Panc1 (cell line): ENCODE measurements at regions not wholly inside any gene's neighbourhood (a gene's known extent, or its start where the extent isn't known, plus 50 kb on each side); places are given as distances from the start of the nearest gene placed in this dataset.

Source experiments
- ATAC-seq: fragments of 200-7000 bp; cut with Tn5 transposase; 2 replicates; pipeline ENCODE4 v1.9.1; 2020; ENCODE audit warnings: mild to moderate bottlenecking, moderate library complexity
- BruUV-seq: library from RNA; stranded (reverse); fragments of 400-500 nt; replicated peaks from 2 replicates; lab custom pipeline; 2021; lab: Mats Ljungman, UMichigan
- CTCF ChIA-PET: fragments of 300-600 bp; sonication (Branson Sonifier 250); formaldehyde crosslinking; loops from one replicate; lab custom pipeline; 2022; ENCODE audit warnings: antibody characterized with exemption; lab: Charles Lee
- POLR2A ChIA-PET: fragments of 300-600 bp; sonication (Branson Sonifier 250); formaldehyde crosslinking; loops from one replicate; lab custom pipeline; 2022; ENCODE audit warnings: antibody characterized with exemption; lab: Charles Lee
- DNase-seq: peaks from one replicate; pipeline ENCODE4 v3.0.0-alpha.2; 2010; ENCODE audit warnings: low read depth, low spot score
- H3K27ac ChIP-seq: 2 replicates; pipeline ENCODE4 v1.5.1; 2011; ENCODE audit warnings: mild to moderate bottlenecking, low read length, inconsistent platforms
- H3K27me3 ChIP-seq: fragments of 200-500 bp; sonication (Bioruptor generic); 2 replicates; pipeline ENCODE4 v1.6.0; 2014; ENCODE audit warnings: low read length, inconsistent platforms; ENCODE audit not compliant: control insufficient read depth, insufficient read depth
- H3K36me3 ChIP-seq: fragments of 200-500 bp; sonication (Bioruptor generic); 2 replicates; pipeline ENCODE4 v1.5.1; 2014; ENCODE audit warnings: inconsistent platforms, mild to moderate bottlenecking, low read length, moderate library complexity; ENCODE audit not compliant: control insufficient read depth, insufficient read depth
- H3K4me1 ChIP-seq: 2 replicates; pipeline ENCODE4 v1.5.1; 2011; ENCODE audit warnings: inconsistent platforms, mild to moderate bottlenecking, low read length, moderate library complexity; ENCODE audit not compliant: control insufficient read depth, insufficient read depth
- H3K4me3 ChIP-seq, 2 experiments: 2 replicates each; pipeline ENCODE4 v1.5.1; 2011 to 2012; ENCODE audit warnings: low read depth in 2 of 2, low read length in 2 of 2, mild to moderate bottlenecking in 2 of 2, inconsistent platforms in 1 of 2, moderate library complexity in 1 of 2
- H3K9me3 ChIP-seq: fragments of 200-500 bp; sonication (Bioruptor generic); 2 replicates; pipeline ENCODE4 v1.5.1; 2014; ENCODE audit warnings: low read depth, mild to moderate bottlenecking, inconsistent platforms, low read length, moderate library complexity; ENCODE audit not compliant: control insufficient read depth, insufficient read depth
- POLR2AphosphoS5 ChIP-seq: IDR thresholded peaks from 2 replicates; pipeline ENCODE4 v1.6.1; 2012; ENCODE audit warnings: mild to moderate bottlenecking, low read depth, low read length, moderate library complexity
- SIN3A ChIP-seq: IDR thresholded peaks from 2 replicates; pipeline ENCODE4 v1.6.1; 2012; ENCODE audit warnings: low read depth, mild to moderate bottlenecking, low read length, moderate library complexity, borderline replicate concordance; ENCODE audit not compliant: insufficient read depth
- TCF7L2 ChIP-seq: IDR thresholded peaks from 2 replicates; pipeline ENCODE4 v1.6.1; 2011; ENCODE audit warnings: mild to moderate bottlenecking, low read depth, low read length, inconsistent platforms
- in situ Hi-C: cut with HindIII; loops from 2 replicates; pipeline ENCODE4 v1.10.0; 2016; ENCODE audit warnings: low sequenced_read_pairs, low pct_unique_long_range_greater_than_20kb
- intact Hi-C: fragments of 100-400 bp; cut with micrococcal nuclease; formaldehyde crosslinking; loops from one replicate; pipeline ENCODE4 v1.10.0; 2022; ENCODE audit not compliant: unreplicated experiment
- TF ChIP-seq, protein P1 (sequence below), 2 experiments: IDR thresholded peaks; 2 replicates each; pipeline ENCODE4 v1.6.1; 2011 to 2012; ENCODE audit warnings: low read depth in 2 of 2, control low read depth in 1 of 2, low read length in 1 of 2, mild to moderate bottlenecking in 1 of 2, moderate library complexity in 1 of 2; ENCODE audit not compliant: insufficient read depth in 1 of 2
- TF ChIP-seq, protein P2 (sequence below): fragments of 450-650 bp; IDR thresholded peaks from 2 replicates; pipeline ENCODE4 v1.5.1; 2017; ENCODE audit warnings: mild to moderate bottlenecking

DNA sequence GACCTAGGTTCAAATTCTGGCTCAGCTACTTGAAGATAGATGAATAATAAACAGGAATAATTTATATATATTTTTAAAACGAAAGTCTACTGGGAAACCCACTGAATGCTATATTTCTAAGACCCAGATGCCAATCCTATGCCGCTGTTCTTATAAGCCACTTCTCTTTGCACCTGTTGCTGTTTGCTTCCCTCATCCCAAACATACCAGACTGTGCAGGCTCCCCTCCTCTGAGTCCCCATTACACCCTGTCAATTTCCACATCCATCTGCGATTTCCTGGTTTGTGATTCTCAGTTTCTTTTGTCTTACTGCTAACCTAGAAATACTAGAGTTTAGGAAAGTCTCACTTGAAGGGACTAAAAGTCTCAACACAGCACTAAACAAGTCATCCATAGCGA is 92.8 kb upstream of the CAST start:
- no TSS peak for BruUV-seq
- in situ Hi-C loops = no loop called here
- no peaks in the 10 kb centered on the region; the same call in 1 of the 2 replicates for H3K4me1 ChIP-seq
- no peak overlapping the region for H3K27ac ChIP-seq
- ATAC-seq = no peak
- H3K4me3 ChIP-seq = no peak overlapping the region
- peaks cover 7% of the 10 kb centered on the region; the same call in 1 of the 2 replicates for H3K27me3 ChIP-seq
- POLR2A ChIA-PET = no interaction called here
- H3K36me3 ChIP-seq = no peaks in the 10 kb centered on the region
- intact Hi-C loops = no loop called here
- CTCF ChIA-PET = no interaction called here
- TF ChIP-seq POLR2AphosphoS5 (no peak), TCF7L2 (no peak), SIN3A (no peak)
- TF ChIP-seq, protein P1, sequence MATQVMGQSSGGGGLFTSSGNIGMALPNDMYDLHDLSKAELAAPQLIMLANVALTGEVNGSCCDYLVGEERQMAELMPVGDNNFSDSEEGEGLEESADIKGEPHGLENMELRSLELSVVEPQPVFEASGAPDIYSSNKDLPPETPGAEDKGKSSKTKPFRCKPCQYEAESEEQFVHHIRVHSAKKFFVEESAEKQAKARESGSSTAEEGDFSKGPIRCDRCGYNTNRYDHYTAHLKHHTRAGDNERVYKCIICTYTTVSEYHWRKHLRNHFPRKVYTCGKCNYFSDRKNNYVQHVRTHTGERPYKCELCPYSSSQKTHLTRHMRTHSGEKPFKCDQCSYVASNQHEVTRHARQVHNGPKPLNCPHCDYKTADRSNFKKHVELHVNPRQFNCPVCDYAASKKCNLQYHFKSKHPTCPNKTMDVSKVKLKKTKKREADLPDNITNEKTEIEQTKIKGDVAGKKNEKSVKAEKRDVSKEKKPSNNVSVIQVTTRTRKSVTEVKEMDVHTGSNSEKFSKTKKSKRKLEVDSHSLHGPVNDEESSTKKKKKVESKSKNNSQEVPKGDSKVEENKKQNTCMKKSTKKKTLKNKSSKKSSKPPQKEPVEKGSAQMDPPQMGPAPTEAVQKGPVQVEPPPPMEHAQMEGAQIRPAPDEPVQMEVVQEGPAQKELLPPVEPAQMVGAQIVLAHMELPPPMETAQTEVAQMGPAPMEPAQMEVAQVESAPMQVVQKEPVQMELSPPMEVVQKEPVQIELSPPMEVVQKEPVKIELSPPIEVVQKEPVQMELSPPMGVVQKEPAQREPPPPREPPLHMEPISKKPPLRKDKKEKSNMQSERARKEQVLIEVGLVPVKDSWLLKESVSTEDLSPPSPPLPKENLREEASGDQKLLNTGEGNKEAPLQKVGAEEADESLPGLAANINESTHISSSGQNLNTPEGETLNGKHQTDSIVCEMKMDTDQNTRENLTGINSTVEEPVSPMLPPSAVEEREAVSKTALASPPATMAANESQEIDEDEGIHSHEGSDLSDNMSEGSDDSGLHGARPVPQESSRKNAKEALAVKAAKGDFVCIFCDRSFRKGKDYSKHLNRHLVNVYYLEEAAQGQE (IDR thresholded peaks at IDR 0.05; ENCODE audit: insufficient read depth in 1 of 2, low read depth in 2 of 2, low read length in 1 of 2) = no peak
- TF ChIP-seq, protein P2, sequence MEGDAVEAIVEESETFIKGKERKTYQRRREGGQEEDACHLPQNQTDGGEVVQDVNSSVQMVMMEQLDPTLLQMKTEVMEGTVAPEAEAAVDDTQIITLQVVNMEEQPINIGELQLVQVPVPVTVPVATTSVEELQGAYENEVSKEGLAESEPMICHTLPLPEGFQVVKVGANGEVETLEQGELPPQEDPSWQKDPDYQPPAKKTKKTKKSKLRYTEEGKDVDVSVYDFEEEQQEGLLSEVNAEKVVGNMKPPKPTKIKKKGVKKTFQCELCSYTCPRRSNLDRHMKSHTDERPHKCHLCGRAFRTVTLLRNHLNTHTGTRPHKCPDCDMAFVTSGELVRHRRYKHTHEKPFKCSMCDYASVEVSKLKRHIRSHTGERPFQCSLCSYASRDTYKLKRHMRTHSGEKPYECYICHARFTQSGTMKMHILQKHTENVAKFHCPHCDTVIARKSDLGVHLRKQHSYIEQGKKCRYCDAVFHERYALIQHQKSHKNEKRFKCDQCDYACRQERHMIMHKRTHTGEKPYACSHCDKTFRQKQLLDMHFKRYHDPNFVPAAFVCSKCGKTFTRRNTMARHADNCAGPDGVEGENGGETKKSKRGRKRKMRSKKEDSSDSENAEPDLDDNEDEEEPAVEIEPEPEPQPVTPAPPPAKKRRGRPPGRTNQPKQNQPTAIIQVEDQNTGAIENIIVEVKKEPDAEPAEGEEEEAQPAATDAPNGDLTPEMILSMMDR = no peak
- H3K9me3 ChIP-seq = no peaks in the 10 kb centered on the region
- DNase-seq = no peak

DNA sequence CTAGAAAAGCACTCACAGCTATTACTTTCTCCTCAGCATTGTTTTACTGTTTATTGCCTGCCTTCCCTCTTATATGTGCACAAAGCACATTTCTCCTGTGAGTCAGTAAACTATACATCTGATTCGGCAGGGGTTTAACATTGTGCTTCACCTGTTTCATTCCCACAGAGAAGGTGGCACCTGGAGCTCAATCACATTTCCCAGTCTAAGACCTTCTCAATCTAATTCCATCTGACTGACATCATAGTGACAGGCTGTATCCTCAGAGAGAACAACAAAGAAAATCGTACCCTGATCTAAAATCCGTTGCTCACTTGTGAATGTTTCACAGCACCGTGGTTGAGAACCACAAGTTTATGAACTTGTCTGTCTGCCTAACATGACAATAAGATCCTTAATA is 92.4 kb upstream of the CAST start:
- DNase-seq = no peak
- BruUV-seq = no TSS peak
- TF ChIP-seq TCF7L2 = no peak
- no peak for TF ChIP-seq SIN3A
- no peak for TF ChIP-seq POLR2AphosphoS5
- TF ChIP-seq, protein P2 = no peak
- TF ChIP-seq, protein P1 (IDR thresholded peaks at IDR 0.05; ENCODE audit: insufficient read depth in 1 of 2, low read depth in 2 of 2, low read length in 1 of 2) = no peak
- ATAC-seq = no peak
- Histone ChIP-seq H3K4me1 (no peaks in the 10 kb centered on the region), H3K27me3 (peaks cover 7% of the 10 kb centered on the region; the same call in 1 of the 2 replicates), H3K4me3 (no peak overlapping the region), H3K9me3 (no peaks in the 10 kb centered on the region), H3K27ac (no peak overlapping the region), H3K36me3 (no peaks in the 10 kb centered on the region)
- intact Hi-C loops (no loop called here), in situ Hi-C loops (no loop called here)
- ChIA-PET CTCF (no interaction called here), POLR2A (no interaction called here)
